RWPE1 (cell line): ENCODE measurements at regions not wholly inside any gene's neighbourhood (a gene's known extent, or its start where the extent isn't known, plus 50 kb on each side); places are given as distances from the start of the nearest gene placed in this dataset.

Experiments used
- CTCF ChIA-PET: fragments of 350-600 bp; sonication (Branson Sonifier 250); formaldehyde crosslinking; extraction: SDS; loops from one replicate; lab custom pipeline; 2021; lab: Yijun Ruan, JAX
- POLR2A ChIA-PET: fragments of 400-600 bp; formaldehyde crosslinking; extraction: SDS; loops from one replicate; lab custom pipeline; 2020; ENCODE audit warnings: antibody characterized with exemption; ENCODE audit not compliant: low non-redundant PET; lab: Yijun Ruan, JAX
- DNase-seq: peaks from one replicate; pipeline ENCODE4 v3.0.0; 2012; ENCODE audit warnings: low spot score
- H3K27ac ChIP-seq: fragments of 450-650 bp; 2 replicates; pipeline ENCODE4 v1.5.1; 2017
- TF ChIP-seq, protein P1 (sequence below): fragments of 450-650 bp; conservative IDR thresholded peaks from 2 replicates; pipeline ENCODE4 v1.5.1; 2017; ENCODE audit warnings: low read depth, mild to moderate bottlenecking

DNA sequence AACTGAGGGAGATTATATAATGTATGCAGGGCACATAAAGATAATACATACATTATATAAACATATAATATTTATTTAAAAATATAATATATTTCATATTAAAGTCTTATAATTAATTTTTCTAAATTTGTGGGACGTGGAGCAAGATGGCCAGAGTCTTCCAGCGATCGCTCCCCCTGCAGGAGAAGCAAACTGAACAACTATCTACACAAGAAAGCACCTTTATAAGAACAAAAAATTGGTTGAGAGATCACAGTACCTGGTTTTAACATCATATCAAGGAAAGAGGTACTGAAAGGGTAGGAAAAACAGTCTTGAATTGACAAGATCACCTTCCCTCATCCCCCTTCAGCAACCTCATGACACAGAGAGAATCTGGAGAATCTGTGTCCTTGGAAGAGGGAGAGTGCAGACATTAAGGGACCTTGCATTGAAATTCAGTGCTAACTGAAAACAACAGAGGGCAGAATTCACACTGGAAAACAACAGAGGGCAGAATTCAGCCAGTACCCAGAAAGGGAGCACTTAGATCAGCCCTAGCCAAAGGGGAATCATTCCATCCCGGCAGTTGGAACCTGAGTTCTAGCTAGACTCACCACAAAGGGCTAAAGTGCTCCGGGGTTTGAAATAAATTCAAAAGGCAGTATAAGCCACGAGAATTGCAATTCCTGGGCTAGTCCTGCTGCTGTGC is 262.5 kb upstream of the NDST3 start:
- DNase-seq: no peak
- TF ChIP-seq, protein P1, sequence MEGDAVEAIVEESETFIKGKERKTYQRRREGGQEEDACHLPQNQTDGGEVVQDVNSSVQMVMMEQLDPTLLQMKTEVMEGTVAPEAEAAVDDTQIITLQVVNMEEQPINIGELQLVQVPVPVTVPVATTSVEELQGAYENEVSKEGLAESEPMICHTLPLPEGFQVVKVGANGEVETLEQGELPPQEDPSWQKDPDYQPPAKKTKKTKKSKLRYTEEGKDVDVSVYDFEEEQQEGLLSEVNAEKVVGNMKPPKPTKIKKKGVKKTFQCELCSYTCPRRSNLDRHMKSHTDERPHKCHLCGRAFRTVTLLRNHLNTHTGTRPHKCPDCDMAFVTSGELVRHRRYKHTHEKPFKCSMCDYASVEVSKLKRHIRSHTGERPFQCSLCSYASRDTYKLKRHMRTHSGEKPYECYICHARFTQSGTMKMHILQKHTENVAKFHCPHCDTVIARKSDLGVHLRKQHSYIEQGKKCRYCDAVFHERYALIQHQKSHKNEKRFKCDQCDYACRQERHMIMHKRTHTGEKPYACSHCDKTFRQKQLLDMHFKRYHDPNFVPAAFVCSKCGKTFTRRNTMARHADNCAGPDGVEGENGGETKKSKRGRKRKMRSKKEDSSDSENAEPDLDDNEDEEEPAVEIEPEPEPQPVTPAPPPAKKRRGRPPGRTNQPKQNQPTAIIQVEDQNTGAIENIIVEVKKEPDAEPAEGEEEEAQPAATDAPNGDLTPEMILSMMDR: no peak
- ChIA-PET CTCF (interaction anchor here (0.5 kb wide), 1 partner anchor 37 kb away, joined by 4 read pairs; no protein-coding TSS in a partner anchor), POLR2A (no interaction called here)
- H3K27ac ChIP-seq: no peak overlapping the region

DNA sequence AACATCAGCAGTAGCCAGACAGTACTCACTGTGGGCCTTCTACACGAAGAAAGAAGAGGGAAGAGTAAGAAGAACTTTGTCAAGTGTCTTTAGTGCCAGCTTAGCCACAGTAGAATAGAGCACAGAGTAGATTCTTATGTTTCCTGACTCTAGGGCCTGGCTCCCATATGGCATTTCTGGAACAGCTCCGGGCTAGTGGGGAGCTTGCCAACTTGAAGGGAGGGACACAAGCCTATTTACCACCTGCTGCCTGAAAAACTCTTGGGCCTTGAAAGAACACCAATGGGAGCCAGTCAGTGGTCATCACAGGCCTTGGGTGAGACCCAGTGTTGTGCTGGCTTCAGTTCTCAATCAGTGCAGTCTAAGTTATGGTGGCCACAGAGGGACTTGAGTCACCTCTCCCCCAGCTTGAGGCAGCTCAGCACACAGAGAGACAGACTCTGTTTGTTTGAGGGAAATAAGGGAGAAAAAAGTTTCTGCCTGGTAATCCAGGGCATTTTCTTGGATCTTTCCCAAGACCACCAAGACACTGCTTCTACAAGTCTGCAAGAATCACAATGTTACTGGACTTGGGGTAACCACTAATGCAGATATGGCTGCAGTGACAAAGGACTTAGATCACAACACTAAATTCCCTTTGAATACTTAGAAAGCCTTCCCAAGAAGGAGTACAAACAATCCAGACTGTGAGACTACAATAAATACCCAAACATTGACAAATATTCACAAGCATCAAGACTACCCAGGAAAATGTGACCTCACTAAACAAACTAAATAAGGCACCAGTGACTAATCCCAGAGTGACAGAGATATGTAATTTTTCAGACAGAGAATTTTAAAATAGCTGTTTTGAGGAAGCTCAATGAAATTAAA is 261.0 kb upstream of the NDST3 start:
- no peak overlapping the region for H3K27ac ChIP-seq
- TF ChIP-seq, protein P1: no peak
- ChIA-PET CTCF (no interaction called here), POLR2A (no interaction called here)
- no peak for DNase-seq

DNA sequence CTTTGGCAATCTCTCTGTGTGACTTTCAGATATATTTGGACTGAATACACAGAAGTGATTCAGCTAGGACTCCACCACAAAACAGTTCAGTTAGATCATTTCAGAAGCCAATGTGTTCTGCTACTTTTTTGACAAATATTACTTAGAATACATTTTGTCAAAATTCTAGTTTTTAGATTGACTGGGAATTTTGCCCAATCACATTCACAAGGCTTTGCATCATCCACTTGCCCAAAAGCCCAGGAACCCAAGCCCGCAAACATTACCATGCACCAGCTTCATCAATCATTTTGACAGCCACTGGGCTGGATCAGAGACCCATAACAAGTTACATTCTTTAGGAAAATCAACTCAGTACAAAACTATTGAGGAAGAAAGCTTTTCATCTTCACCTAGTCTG is 256.6 kb upstream of the NDST3 start:
- CTCF ChIA-PET: interaction anchor here (0.6 kb wide), 1 partner anchor 214 kb away, joined by 3 read pairs; no protein-coding TSS in a partner anchor
- TF ChIP-seq, protein P1: no peak
- POLR2A ChIA-PET: no interaction called here
- no peak for DNase-seq
- no peak overlapping the region for H3K27ac ChIP-seq

DNA sequence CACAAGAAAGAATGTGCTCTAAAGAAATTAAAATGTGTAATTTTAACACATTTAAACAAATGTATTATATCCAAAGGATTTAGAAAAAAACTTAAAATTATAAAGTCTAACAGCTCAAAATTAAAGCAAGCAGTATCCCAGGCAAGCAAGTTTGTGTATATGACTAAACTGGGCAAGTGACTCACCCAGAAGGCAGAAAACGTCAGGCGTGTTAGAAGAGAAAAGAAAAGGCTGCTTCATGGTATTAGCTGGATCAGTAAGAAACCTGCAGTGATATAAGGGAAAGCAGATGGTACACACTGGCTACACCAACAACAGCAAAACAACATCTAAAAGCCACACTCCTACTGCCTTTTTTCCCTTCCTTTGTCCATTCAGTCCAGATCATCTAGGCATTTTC is 250.6 kb upstream of the NDST3 start:
- POLR2A ChIA-PET: no interaction called here
- CTCF ChIA-PET: no interaction called here
- TF ChIP-seq, protein P1: no peak
- DNase-seq: peak; percentile 4
- H3K27ac ChIP-seq: no peak overlapping the region

DNA sequence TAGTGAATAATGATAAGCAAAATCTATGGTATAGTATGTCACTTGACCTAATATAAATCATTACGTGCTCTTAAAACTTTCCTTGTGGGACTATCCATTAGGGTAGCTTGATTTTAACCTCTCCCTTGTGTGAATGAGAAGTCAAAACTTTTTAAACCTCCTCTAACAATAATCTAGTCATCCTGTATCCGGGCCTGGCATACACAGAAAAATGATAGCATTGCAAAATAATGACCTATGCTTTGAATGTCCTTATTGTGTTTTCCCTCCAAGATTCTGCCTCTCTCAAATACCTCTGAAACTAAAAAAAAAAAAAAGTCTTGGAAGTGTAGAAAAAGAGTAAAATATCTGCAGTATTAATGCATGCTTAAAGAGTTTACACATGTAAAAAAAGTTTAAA is 250.0 kb upstream of the NDST3 start:
- no peak overlapping the region for H3K27ac ChIP-seq
- CTCF ChIA-PET: no interaction called here
- DNase-seq: no peak
- POLR2A ChIA-PET: no interaction called here
- TF ChIP-seq, protein P1: no peak

DNA sequence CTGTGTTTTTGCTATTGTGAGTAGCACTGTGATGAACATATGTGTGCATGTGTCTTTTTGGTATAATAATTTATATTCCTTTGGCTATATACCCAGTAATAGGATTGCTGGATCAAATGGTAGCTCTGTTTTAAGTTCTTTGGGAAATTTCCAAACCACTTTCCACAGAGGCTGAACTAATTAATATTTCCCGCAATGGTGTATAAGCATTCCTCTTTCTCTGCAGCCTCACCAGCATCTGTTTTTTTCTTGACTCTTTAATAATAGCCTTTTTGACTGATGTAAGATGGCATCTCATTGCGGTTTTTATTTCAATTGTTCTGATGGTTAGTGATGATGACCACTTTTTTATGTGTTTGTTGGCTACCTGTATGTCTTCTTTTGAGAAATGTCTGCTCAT is 247.7 kb upstream of the NDST3 start:
- TF ChIP-seq, protein P1: no peak
- DNase-seq: no peak
- CTCF ChIA-PET: no interaction called here
- no peak overlapping the region for H3K27ac ChIP-seq
- POLR2A ChIA-PET: no interaction called here
